GM18505 (cell line): ENCODE measurements at regions not wholly inside any gene's neighbourhood (a gene's known extent, or its start where the extent isn't known, plus 50 kb on each side); places are given as distances from the start of the nearest gene placed in this dataset.

Experiments used
- ATAC-seq: cut with Tn5 transposase; IDR thresholded peaks from one replicate; pipeline ENCODE4 v1.9.1; 2021; ENCODE audit not compliant: unreplicated experiment
- POLR2A ChIP-seq: IDR thresholded peaks from 4 replicates; pipeline ENCODE4 v1.6.1; 2011; ENCODE audit warnings: borderline replicate concordance; ENCODE audit not compliant: insufficient read depth, insufficient read length; ENCODE audit errors: extremely low read depth

- no peak for TF ChIP-seq POLR2A
- no peak for ATAC-seq
These were observed 171.1 kb upstream of the MYCN start for GRCh38 chr2:15769235-15769634.

GRCh38 chr2:15769676-15770547, 170.4 kb upstream of the MYCN start:
- no peak for ATAC-seq
- TF ChIP-seq POLR2A, result no peak

- TF ChIP-seq POLR2A, result no peak
- ATAC-seq, result no peak
These were observed 169.7 kb upstream of the MYCN start for GRCh38 chr2:15770606-15771005.

- ATAC-seq, result no peak
- no peak for TF ChIP-seq POLR2A
These were observed 169.2 kb upstream of the MYCN start for GRCh38 chr2:15771124-15771523.

- TF ChIP-seq POLR2A, result no peak
- ATAC-seq, result no peak
These were observed 168.2 kb upstream of the MYCN start for GRCh38 chr2:15772086-15772595.

GRCh38 chr2:15772681-15773080, 167.7 kb upstream of the MYCN start:
- no peak for ATAC-seq
- no peak for TF ChIP-seq POLR2A

- TF ChIP-seq POLR2A, result no peak
- ATAC-seq, result no peak
These were observed 167.1 kb upstream of the MYCN start for GRCh38 chr2:15773204-15773603.

- no peak for ATAC-seq
- TF ChIP-seq POLR2A, result no peak
These were observed 166.5 kb upstream of the MYCN start for GRCh38 chr2:15773846-15774245.

- TF ChIP-seq POLR2A, result no peak
- no peak for ATAC-seq
These were observed 164.4 kb upstream of the MYCN start for GRCh38 chr2:15775753-15776628.

GRCh38 chr2:15776629-15776919, 163.8 kb upstream of the MYCN start:
- no peak for TF ChIP-seq POLR2A
- no peak for ATAC-seq

GRCh38 chr2:15776992-15777702, 163.2 kb upstream of the MYCN start:
- no peak for TF ChIP-seq POLR2A
- no peak for ATAC-seq

GRCh38 chr2:15777795-15778371, 162.5 kb upstream of the MYCN start:
- no peak for TF ChIP-seq POLR2A

More at GRCh38 chr2:15777795-15778371, 162.5 kb upstream of the MYCN start:
- no peak for ATAC-seq
